ENCODE measurements at regions not wholly inside any gene's neighbourhood (a gene's known extent, or its start where the extent isn't known, plus 50 kb on each side); places are given as distances from the start of the nearest gene placed in this dataset.
A peak's percentile ranks its signal among the peaks of the same experiment; 100 is the strongest.

GRCh38 chr11:39239553-39239952 is 2219.9 kb downstream of the LRRC4C start:
- no peak for ATAC-seq
- BruUV-seq (replicated peaks) = no TSS peak
- Histone ChIP-seq H3K27me3 (ENCODE audit: insufficient read depth, low read length) (no peaks in the 10 kb centered on the region), H3K36me3 (ENCODE audit: control insufficient read depth in 1 of 2, insufficient read depth in 2 of 2, low read length in 2 of 2) (no peaks in the 10 kb centered on the region), H2AFZ (ENCODE audit: low read depth, low read length, poor library complexity, severe bottlenecking) (no peak overlapping the region), H3K4me2 (ENCODE audit: low read length) (no peak overlapping the region), H3K4me1 (ENCODE audit: control insufficient read depth in 1 of 2, insufficient read depth in 2 of 2, low read length in 2 of 2) (no peaks in the 10 kb centered on the region), H3K79me2 (ENCODE audit: insufficient read depth, low read length) (no peaks in the 10 kb centered on the region), H3K9ac (ENCODE audit: low read length) (no peak overlapping the region), H3K9me2 (ENCODE audit: insufficient read depth) (no peaks in the 10 kb centered on the region), H4K20me1 (ENCODE audit: insufficient read depth) (no peaks in the 10 kb centered on the region), H3K4me3 (replicated peaks in 1 of 2; ENCODE audit: low read depth in 1 of 2, low read length in 2 of 2) (no peak overlapping the region), H3K9me3 (ENCODE audit: control insufficient read depth in 1 of 2, insufficient read depth in 1 of 2, low read depth in 1 of 2, low read length in 2 of 2) (peaks cover 3 to 9% of the 10 kb centered on the region in 2 experiments; a peak in 2 of 4 replicates), H3K27ac (ENCODE audit: low read depth, low read length) (no peak overlapping the region)
- no peak for DNase-seq (ENCODE audit: low read depth, low spot score)
- intact Hi-C loops (cut with micrococcal nuclease) = no loop called here
- POLR2A ChIA-PET = no interaction called here
- CTCF ChIA-PET = no interaction called here
- TF ChIP-seq CTCF (IDR thresholded peaks at IDR 0.05 in 2 of 3, conservative IDR thresholded peaks at IDR 0.05 in 1 of 3; ENCODE audit: borderline replicate concordance in 1 of 3, insufficient read depth in 1 of 3, low read depth in 2 of 3, low read length in 2 of 3) = no peak
- peak; percentile 32 for TF ChIP-seq TCF7L2 (IDR thresholded peaks at IDR 0.05; ENCODE audit: borderline replicate concordance, extremely low read depth, insufficient read depth, insufficient read length)
- no peak for TF ChIP-seq CBX3 (IDR thresholded peaks at IDR 0.05; ENCODE audit: low read depth)
- RAD21 ChIA-PET (ENCODE audit: low non-redundant PET in 1 of 2, low total read pairs in 2 of 2, uncharacterized antibody in 2 of 2, unreplicated experiment in 2 of 2) = no interaction called here

GRCh38 chr11:39236916-39237315 is 2222.5 kb downstream of the LRRC4C start:
- RAD21 ChIA-PET (ENCODE audit: low non-redundant PET in 1 of 2, low total read pairs in 2 of 2, uncharacterized antibody in 2 of 2, unreplicated experiment in 2 of 2) = no interaction called here
- Histone ChIP-seq H3K9ac (ENCODE audit: low read length) (no peak overlapping the region), H3K9me2 (ENCODE audit: insufficient read depth) (no peaks in the 10 kb centered on the region), H3K9me3 (ENCODE audit: control insufficient read depth in 1 of 2, insufficient read depth in 1 of 2, low read depth in 1 of 2, low read length in 2 of 2) (peaks cover 0 to 4% of the 10 kb centered on the region in 2 experiments; a peak in 2 of 4 replicates), H3K4me1 (ENCODE audit: control insufficient read depth in 1 of 2, insufficient read depth in 2 of 2, low read length in 2 of 2) (no peaks in the 10 kb centered on the region), H3K27ac (ENCODE audit: low read depth, low read length) (no peak overlapping the region), H2AFZ (ENCODE audit: low read depth, low read length, poor library complexity, severe bottlenecking) (no peak overlapping the region), H3K36me3 (ENCODE audit: control insufficient read depth in 1 of 2, insufficient read depth in 2 of 2, low read length in 2 of 2) (no peaks in the 10 kb centered on the region), H3K4me2 (ENCODE audit: low read length) (no peak overlapping the region), H4K20me1 (ENCODE audit: insufficient read depth) (no peaks in the 10 kb centered on the region), H3K4me3 (replicated peaks in 1 of 2; ENCODE audit: low read depth in 1 of 2, low read length in 2 of 2) (no peak overlapping the region), H3K79me2 (ENCODE audit: insufficient read depth, low read length) (no peaks in the 10 kb centered on the region), H3K27me3 (ENCODE audit: insufficient read depth, low read length) (no peaks in the 10 kb centered on the region)
- no peak for TF ChIP-seq SRF (IDR thresholded peaks at IDR 0.05; ENCODE audit: low read depth)
- TF ChIP-seq TCF7L2 (IDR thresholded peaks at IDR 0.05; ENCODE audit: borderline replicate concordance, extremely low read depth, insufficient read depth, insufficient read length) = peak; percentile 74
- no peak for TF ChIP-seq JUND (IDR thresholded peaks at IDR 0.05)
- TF ChIP-seq ZFX (IDR thresholded peaks at IDR 0.05) = no peak
- no TSS peak for BruUV-seq (replicated peaks)
- POLR2A ChIA-PET = no interaction called here
- no peak for ATAC-seq
- CTCF ChIA-PET = no interaction called here
- intact Hi-C loops (cut with micrococcal nuclease) = no loop called here
- DNase-seq (ENCODE audit: low read depth, low spot score) = no peak
